Right hindlimb (tissue), 1 donor: ENCODE measurements at regions not wholly inside any gene's neighbourhood (a gene's known extent, or its start where the extent isn't known, plus 50 kb on each side); places are given as distances from the start of the nearest gene placed in this dataset.
A peak's percentile ranks its signal among the peaks of the same experiment; 100 is the strongest.
"Not testable (repeated sequence)": the region's sequence is repeated elsewhere in the genome, so short reads cannot be mapped to it uniquely, and the experiment has no call there.

Experiments used
- DNase-seq: peaks from one replicate; pipeline ENCODE4 v3.0.0-alpha.2; 2018

DNA sequence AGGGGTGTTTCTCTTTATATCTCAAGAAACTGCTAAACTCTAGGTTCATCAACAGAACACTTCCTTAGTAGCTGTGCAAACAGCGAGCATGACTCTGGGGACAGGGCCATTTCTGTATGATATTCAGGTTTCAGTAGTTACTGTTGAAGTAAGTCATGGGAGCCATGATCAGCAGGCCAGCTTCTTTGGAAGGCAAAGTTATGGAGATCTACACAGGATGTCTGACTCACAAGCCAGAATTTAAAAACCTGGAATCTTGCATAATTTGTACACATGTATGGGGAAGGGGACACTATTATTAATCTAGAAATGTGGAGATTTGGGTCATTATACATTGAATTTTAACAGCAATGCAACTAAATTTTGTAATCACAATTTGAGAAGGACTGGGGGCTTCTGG lies 187.8 kb upstream of the NR3C2 start:
- no peak for DNase-seq

DNA sequence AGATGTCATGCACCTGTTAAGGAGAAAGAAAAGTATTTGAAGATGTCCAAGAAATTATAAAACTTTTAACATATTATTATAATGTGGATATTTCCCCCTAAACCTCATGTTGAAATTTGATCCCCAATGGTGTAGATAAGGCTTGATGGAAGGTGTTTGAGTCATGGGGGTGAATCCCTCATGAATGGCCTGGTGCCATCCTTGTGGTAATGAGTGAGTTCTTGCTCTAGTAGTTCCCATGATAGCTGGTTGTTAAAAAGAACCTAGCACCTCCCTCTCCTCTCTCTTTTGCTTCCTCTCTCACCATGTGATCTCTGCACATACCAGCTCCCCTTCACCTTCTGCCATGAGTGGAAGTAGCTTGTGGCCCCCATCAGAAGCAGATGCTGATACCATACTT lies 176.6 kb upstream of the NR3C2 start:
- DNase-seq = no peak

DNA sequence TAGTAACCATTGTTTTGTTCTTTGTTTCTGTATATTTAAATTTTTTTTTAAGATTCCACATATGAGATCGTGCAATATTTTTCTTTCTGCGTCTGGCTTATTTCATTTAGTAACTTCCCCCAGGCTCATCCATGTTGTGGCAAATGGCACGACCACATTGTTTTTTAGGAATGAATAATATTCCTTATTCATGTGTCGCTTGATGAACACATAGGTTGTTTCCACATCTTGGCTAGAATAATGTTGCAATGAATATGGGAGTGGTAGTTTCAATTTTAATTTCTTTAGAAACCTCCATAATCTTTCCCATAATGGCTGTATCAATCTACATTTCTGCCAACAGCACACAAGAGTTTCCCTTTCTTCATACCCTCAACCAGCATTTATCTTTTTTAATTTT lies 166.8 kb upstream of the NR3C2 start:
- DNase-seq = no peak

DNA sequence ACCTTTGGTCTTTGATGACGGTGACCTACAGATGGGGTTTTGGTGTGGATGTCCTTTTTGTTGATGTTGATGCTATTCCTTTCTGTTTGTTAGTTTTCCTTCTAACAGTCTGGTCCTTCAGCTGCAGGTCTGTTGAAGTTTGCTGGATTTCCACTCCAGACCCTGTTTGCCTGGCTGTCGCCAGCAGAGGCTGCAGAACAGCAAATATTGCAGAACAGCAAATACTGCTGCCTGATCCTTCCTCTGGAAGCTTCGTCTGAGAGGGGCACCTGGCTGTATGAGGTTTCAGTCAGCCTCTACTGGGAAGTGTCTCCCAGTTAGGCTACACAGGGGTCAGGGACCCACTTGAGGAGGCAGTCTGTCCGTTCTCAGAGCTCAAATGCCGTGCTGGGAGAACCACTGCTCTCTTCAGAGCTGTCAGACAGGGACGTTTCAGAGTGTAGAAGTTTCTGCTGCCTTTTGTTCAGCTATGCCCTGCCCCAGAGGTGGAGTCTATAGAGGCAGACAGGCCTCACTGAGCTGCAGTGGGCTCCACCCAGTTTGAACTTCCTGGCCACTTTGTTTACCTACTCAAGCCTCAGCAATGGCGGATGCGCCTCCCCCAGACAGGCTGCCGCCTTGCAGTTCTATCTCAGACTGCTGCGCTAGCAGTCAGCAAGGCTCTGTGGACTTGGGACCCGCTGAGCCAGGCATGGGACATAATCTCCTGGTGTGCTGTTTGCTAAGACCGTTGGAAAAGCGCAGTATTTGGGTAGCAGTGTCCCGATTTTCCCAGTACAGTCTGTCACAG lies 156.4 kb upstream of the NR3C2 start:
- DNase-seq = not testable (repeated sequence)

DNA sequence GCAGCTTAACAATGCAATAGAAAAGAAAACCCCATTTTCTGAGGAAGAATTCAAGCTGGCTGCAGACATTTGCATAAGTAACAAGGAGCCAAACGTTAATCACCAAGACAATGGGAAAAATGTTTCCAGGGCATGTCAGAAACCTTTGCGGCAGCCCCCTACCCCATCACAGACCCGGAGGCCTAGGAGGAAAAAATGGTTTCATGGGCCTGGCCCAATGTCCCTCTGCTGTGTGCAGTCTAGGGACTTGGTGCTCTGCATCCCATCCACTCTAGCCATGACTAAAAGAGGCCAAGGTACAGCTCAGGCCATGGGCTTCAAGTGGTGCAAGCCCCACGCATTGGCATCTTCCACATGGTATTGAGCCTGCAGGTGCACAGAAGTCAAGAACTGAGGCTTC lies 147.0 kb upstream of the NR3C2 start:
- no peak for DNase-seq

DNA sequence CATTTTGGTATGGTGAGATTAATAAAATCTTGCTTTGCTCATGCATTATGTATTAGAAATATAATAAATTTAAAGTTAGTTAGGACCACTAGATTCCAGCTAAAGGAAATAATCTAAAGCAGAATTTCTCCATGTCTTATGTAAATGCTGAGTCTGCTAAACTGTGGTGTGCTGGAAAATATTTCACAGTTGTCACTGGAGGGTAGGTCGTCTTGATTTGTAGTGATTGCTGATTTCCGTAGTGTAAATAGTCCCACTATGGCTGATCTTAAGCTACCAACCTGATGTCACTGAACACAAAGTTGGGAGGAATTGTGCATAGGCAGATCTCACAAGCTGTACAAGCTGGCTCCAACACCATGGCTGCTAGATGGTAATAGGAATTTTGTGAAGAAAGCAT lies 133.4 kb upstream of the NR3C2 start:
- DNase-seq = no peak

DNA sequence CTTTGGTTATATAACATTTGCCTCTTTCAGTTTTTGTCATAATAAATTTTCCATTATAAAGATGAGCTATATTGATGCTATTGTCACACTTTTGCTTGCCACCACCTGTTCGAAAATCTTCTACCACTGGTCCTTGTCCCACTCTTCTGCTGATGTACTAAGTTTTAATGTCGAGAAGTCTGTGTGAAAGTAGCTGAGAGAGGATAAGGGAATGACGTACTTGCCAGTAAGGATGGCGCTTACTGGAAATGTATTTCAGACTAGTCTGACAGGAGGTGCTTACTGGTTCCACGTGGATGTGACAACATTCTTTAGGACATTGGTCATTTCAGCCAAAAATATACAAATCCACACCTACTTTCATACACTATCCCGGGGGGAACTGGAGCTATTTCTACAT lies 132.7 kb upstream of the NR3C2 start:
- peak; percentile 36 for DNase-seq

DNA sequence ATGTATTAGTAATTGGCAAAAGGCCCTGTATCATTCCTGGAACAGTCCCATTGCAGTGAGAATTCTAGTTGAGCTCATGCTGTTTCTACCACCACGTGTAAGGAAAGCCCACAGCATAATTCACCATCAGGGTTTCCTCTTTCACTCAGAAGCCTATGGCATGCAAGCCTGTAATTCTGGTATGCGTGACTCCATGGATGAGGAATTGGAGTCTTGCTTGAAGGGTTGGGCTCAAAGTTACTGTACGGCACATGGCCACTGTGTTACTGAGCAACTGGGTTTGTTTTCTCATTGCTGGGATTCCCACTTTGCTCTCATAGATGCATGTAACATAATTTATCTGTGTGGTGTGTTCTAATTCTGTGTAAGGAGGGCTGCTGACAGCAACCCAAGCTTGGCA lies 132.3 kb upstream of the NR3C2 start:
- DNase-seq = peak; percentile 71

DNA sequence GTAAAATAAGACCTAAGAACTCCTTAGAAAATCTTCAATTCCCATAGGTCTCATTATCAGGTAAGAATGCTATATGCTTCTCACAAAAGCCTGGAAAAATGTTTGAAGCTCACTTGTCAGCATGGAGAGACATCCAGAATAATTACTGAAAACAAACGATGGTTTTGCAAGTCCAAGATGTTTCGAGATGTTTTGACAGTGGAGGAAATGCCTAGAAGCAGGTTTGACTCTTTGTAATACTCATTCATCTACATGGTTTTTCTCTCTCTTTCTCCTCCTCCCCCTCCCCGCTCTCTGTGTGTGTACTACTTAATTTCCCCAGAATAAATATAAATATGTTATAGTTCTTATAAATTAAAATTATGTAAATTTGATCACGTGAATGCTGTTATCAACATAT lies 131.9 kb upstream of the NR3C2 start:
- DNase-seq = no peak

DNA sequence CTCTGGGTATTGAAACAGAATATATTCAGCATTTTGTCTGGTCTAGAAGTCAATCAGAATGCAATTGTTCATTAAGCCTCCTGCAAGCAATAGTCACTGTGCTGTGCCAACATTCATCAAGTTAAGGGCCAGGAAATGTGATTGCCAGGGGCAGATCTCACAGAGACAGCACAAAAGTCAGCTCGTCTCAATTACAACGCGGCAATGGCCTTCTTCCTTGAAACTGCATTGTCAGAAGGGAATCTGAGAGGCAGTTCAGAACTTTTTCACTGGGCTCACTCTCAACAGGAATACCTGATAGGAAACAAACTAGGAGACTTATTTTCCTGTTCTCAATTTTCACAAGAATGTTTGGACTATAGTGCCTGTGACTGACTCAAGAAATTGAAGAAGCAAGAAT lies 131.1 kb upstream of the NR3C2 start:
- DNase-seq = no peak

DNA sequence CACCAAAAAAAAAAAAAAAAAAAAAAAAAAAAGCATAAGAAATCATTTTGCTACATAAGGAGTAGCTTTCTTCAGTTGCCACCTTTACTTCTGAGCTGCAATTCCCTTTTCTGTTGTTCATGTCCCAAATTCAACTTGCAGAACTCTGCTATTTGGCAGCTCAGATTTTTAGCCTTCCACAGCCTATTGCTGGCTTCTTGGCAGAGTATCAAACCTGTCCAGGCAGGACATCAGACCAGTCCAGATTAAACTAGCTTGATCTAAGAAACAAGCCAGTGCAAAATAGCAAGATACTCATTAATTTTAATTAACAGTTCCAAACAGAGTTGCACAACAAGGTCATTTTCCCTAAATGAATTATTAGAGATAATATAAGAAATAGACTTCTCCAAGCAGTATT lies 123.6 kb upstream of the NR3C2 start:
- DNase-seq = no peak

DNA sequence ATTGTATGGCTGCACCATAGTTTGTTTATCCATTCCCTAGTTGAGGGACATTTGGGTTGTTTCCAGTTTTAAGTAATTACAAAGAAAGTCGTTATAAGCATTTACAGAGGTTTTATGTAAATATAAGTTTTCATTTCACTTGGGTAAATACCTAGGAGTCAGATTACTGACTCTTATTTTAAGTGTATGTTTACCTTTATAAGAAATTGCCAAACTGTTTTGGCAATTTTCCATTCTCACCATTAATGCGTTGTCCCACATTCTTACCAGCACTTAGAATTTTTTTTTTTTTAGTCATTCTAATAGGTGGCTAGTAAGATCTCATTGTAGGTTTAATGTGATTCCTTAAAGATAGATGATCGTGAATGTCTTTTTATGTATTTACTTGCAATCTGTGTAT lies 121.5 kb upstream of the NR3C2 start:
- DNase-seq = no peak

DNA sequence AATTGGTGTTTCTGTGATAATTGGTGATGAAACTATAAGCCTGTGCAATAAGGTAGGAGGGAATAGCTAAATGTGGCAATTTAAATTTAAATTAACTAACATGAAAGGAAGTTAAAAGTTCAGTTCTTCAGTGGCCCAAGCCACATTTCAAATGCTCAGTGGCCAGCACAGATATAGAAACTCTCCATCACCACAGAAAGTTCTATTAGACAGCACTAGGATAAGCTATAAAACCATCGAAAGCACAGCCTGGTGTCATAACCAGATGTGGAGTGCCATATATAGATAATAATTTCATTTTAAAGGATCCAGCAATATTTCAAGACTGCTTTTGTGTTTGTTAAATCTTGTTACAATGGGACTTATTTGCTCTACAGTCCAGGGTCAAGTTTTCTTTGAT lies 119.3 kb upstream of the NR3C2 start:
- no peak for DNase-seq

DNA sequence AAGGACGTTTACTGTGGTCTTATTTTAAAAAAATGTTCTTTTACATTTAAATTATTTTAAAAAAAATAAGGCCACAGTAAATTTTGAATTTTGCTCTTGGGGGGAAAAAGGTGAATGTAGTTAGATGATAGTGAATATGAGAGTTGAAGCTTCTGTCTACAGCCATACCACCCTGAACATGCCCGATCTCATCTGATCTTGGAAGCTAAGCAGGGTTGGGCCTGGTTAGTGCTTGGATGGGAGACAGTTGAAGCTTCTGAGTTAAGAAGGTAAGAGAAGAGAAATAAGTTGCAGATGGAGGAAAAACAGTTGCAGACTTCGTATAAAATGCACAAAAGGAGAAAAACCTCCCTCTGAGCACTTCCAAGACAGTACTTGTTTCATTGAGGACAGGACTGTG lies 115.6 kb upstream of the NR3C2 start:
- DNase-seq = no peak

DNA sequence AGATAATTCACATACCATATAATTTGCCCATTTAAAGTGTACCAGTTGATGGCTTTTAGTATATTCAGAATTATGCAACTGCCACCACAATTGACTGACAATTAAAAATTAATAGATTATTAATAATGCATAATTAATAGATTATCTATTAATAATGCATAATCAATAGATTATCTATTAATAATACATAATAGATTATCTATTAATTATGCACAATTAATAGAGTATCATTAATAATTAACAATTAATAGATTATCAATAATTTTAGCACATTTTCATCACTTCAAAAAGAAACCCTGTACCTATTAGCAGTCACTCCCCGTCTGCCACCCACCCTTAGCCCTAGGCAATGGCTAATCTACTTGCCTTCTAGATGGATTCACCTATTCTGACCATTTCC lies 108.6 kb upstream of the NR3C2 start:
- no peak for DNase-seq

DNA sequence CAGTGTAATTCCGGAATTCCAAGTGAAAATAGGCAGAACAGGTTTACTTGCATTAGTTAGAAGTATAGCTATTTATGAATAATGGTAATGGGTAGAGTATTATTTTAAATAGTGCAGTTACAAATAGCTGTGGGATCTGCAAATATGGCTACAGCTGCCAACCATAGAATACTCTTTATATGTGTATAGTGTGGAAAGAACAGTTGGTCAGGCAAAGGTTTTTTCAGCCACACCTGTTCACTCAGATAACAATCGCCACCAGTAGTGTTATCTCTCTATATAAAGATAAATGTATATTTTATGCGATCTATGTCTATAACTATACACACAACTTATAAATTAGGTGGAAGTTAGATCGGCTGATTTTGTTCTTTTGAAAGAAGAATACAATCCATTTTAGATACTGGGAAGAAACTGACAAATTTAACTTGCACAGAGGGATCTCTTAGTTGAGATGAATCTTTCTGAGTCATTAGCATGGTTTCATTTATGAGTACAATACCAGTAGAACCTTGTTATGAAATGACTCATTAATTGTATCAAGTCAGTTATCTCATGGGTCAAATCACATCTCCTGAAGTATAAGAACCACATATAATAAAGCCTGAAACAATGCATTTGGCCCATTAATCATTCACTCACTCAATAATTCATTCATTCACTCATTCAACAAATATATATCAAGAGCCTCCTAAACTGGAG lies 100.9 kb upstream of the NR3C2 start:
- no peak for DNase-seq

DNA sequence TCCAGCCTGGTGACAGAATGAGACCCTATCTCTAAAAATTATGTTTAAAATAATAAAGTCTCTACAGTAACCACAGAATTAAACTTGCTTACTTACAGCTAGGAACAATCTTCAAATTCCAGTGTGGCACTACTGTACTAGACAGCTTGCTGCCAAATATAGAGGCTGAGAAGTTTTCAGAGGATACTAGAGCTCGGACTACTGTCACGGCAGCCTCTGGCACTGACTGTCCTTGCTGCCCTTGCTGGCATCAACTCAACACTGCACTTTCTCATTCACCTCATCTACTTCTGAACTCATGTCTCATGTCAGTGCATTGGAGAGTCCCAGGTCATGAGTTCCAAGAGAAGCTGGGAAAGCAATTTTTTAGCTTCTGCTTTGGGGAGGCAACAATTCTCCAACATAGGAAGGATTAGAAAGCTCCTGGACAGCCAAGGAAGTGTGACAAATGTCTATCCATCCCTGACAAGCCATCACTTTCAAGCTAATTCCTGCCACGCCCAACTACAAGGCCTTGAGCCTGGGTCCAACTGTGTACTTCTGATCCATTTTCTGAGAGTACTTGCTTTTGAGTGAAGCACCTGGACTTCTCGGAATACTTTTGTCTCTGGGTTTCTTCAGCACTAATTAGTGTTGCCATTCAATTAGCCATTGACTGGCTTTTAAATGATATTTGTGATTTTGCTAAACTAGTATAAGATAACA lies 98.6 kb upstream of the NR3C2 start:
- no peak for DNase-seq

DNA sequence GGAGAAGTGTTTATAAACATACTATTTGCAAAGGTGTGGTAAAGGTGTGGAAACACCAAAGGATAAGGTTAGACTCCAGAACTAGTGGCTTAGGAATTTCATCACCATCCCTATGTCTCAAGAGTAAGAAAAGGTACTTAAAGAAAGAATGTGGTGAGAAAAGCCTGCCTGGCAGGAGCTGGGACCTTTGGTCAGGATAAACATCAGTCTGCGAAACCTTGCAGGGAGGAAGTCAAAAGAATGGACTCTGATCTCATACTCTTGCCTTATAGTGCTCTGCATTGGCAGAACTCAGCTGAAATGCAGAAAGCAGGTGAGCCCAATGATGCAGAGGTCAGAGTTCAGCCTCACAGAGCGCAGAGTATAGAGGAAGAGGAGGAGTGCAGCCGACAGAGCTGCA lies 97.2 kb upstream of the NR3C2 start:
- no peak for DNase-seq

DNA sequence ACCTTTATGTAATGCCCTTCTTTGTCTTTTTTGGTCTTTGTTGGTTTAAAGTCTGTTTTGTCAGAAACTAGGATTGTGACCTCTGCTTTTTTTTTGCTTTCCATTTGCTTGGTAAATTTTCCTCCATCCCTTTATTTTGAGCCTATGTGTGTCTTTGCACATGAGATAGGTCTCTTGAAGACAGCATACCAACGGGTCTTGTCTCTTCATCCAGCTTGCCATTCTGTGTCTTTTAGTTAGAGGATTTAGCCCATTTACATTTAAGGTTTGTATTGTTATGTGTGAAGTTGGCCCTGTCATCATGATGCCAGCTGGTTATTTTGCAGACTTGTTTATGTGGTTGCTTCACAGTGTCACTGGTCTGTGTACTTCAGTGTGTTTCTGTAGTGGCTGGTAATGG lies 91.6 kb upstream of the NR3C2 start:
- DNase-seq = not testable (repeated sequence)

DNA sequence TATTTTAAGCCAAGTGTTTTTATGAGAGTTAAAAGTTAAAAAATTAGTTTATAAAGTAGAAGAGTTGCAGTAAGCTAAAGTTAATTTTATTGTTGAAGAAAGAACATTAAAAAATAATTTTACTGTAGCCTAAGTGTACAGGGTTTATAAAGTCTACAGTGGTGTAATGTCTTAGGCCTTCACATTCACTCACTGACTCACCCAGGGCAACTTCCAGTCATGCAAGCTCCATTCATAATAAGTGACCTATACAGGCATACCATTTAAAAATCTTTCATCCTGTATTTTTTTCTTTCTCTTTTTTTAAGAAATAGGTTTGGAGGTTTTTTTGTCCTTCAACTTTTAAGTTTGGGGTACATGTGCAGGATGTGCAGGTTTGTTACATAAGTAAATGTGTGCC lies 87.9 kb upstream of the NR3C2 start:
- DNase-seq = no peak

DNA sequence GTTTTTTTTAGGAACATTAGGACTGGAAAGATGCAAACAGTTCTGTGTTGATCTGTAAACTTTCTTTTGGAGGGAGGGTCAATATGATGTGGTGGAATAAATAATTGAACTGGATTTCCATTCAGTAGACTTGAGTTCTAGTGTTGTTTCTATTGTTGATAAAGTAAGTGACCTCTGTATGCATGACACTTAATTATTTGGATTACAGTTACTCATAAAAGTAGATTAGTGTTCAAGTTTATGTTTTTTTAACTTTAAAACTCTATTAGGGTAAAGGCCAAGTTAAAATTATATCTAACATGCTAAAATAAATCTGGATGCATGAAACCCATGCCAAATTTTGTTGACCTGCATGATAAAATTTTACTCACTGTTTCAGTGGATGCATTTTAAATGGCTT lies 85.4 kb upstream of the NR3C2 start:
- no peak for DNase-seq

DNA sequence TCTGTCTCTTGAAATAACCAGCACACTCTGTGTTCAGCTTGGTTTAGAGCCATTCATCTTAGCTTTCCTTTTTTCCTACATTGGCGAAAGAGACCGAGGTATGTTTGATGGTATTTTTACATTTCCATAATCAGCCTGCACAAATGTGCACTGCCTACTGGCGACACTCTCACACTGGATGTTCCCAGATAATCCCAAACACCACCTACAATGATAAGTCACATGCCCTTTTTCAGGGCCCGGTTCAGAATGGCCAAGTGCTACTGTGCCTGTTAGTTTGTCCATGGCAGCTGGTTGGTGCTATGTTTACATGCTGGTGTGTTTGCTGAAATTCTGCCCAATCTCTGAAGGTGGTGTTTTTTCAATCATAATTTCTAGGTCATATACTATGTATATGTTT lies 80.8 kb upstream of the NR3C2 start:
- DNase-seq = no peak

DNA sequence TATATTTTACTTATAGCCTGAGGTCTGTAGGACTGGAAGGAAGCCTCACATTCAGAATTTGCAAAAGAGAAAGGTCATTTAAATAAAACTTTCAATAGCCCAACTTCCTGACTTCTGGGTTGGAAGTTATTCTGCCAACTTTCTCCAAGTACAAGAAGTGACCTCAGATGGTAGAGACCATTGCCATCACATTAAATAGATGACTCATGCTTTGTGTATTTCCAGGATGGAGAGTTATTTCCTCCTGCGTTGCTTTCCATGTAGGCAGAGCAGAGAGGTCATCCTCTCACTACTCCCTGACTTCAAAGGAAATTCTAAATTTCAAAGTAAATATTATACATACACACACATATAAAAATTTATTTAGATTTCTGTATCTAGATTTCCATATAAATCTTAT lies 73.0 kb upstream of the NR3C2 start:
- DNase-seq = no peak

DNA sequence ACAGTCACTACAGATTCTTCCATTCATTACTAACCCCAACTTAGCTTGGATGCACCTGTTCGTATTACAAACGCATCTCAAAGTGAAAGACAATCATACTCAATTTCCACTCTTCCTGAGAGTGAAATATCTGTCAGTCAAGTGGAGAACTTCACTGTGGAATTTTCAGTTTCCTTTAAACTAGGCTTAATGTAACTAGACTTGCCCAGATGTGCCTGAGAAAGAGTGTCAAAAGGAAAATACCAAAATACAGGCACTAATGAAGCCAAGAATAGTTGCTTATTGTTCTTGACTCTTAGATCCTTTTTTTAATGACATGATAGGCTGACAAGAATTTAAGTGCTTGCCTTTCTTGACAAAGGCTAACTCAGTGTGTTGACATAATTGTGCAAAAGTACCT lies 72.4 kb upstream of the NR3C2 start:
- no peak for DNase-seq
